PC-3 (cell line): ENCODE measurements at regions not wholly inside any gene's neighbourhood (a gene's known extent, or its start where the extent isn't known, plus 50 kb on each side); places are given as distances from the start of the nearest gene placed in this dataset.

Source experiments
- ATAC-seq: fragments of 200-7000 bp; cut with Tn5 transposase; 2 replicates; pipeline ENCODE4 v1.9.1; 2020; ENCODE audit warnings: mild to moderate bottlenecking, moderate library complexity
- BruUV-seq: library from RNA; stranded (reverse); fragments of 400-500 nt; replicated peaks from 2 replicates; lab custom pipeline; 2021; lab: Mats Ljungman, UMichigan
- CTCF ChIA-PET: fragments of 300-600 bp; sonication (Branson Sonifier 250); formaldehyde crosslinking; loops from one replicate; lab custom pipeline; 2022; ENCODE audit warnings: antibody characterized with exemption; lab: Charles Lee
- POLR2A ChIA-PET: fragments of 300-600 bp; sonication (Branson Sonifier 250); formaldehyde crosslinking; loops from one replicate; lab custom pipeline; 2022; ENCODE audit warnings: antibody characterized with exemption; ENCODE audit not compliant: unreplicated experiment; lab: Charles Lee
- DNase-seq: peaks from one replicate; pipeline ENCODE4 v3.0.0-alpha.2; 2015
- H2AFZ ChIP-seq: fragments of 300-600 bp; sonication (generic); 2 replicates; pipeline ENCODE4 v1.6.0; 2016; ENCODE audit warnings: antibody characterized with exemption, low read length
- H3F3A ChIP-seq: fragments of 300-600 bp; sonication (generic); one replicate; pipeline ENCODE4 v1.6.0; 2017; ENCODE audit warnings: antibody characterized with exemption, low read length, control low read depth, mild to moderate bottlenecking; ENCODE audit not compliant: unreplicated experiment
- H3K27ac ChIP-seq: fragments of 300-600 bp; sonication (generic); 2 replicates; pipeline ENCODE4 v1.5.1; 2016; ENCODE audit warnings: mild to moderate bottlenecking, low read length
- H3K27me3 ChIP-seq: fragments of 300-600 bp; sonication (generic); 2 replicates; pipeline ENCODE4 v1.6.1; 2016; ENCODE audit warnings: low read length, mixed read lengths
- H3K36me3 ChIP-seq: fragments of 300-600 bp; sonication (generic); 2 replicates; pipeline ENCODE4 v1.6.1; 2016; ENCODE audit warnings: low read depth, mixed run types, low read length, mixed read lengths
- H3K4me1 ChIP-seq: fragments of 300-600 bp; sonication (generic); 2 replicates; pipeline ENCODE4 v1.5.1; 2016; ENCODE audit warnings: low read length; ENCODE audit not compliant: insufficient read depth
- H3K4me2 ChIP-seq: fragments of 300-600 bp; sonication (generic); 2 replicates; pipeline ENCODE4 v1.6.0; 2016; ENCODE audit warnings: low read length
- H3K4me3 ChIP-seq: fragments of 300-600 bp; sonication (generic); 2 replicates; pipeline ENCODE4 v1.5.1; 2016; ENCODE audit warnings: mild to moderate bottlenecking, low read length, mixed read lengths
- H3K79me2 ChIP-seq: fragments of 300-600 bp; sonication (generic); 2 replicates; pipeline ENCODE4 v1.6.1; 2017; ENCODE audit warnings: low read length, mixed read lengths
- H3K9ac ChIP-seq: fragments of 300-600 bp; sonication (generic); 2 replicates; pipeline ENCODE4 v1.6.0; 2016; ENCODE audit warnings: mild to moderate bottlenecking, low read length
- H3K9me2 ChIP-seq: fragments of 300-600 bp; sonication (generic); replicated peaks from 2 replicates; pipeline ENCODE4 v1.6.1; 2016; ENCODE audit warnings: mixed run types, low read length, mixed read lengths
- H3K9me3 ChIP-seq: fragments of 300-600 bp; sonication (generic); 2 replicates; pipeline ENCODE4 v1.6.1; 2016; ENCODE audit warnings: low read length, mixed read lengths
- H4K20me1 ChIP-seq: fragments of 300-600 bp; sonication (generic); 2 replicates; pipeline ENCODE4 v1.6.1; 2016; ENCODE audit warnings: low read length, mixed read lengths
- CTCF ChIP-seq: fragments of 300-600 bp; sonication (generic); conservative IDR thresholded peaks from 2 replicates; pipeline ENCODE4 v1.5.1; 2017; ENCODE audit warnings: antibody characterized with exemption, low read depth, mild to moderate bottlenecking, low read length
- EZH2 ChIP-seq: fragments of 300-600 bp; sonication (generic); IDR thresholded peaks from one replicate; pipeline ENCODE4 v1.6.1; 2017; ENCODE audit warnings: antibody characterized with exemption, mild to moderate bottlenecking, low read length; ENCODE audit not compliant: unreplicated experiment
- EZH2phosphoT487 ChIP-seq: fragments of 300-600 bp; sonication (generic); IDR thresholded peaks from 2 replicates; pipeline ENCODE4 v1.6.1; 2018; ENCODE audit warnings: mild to moderate bottlenecking, antibody characterized with exemption, low read length, borderline replicate concordance
- intact Hi-C: fragments of 100-400 bp; cut with micrococcal nuclease; formaldehyde crosslinking; loops from 2 replicates; pipeline ENCODE4 v1.9.0; 2023

- Histone ChIP-seq H3K79me2 (no peaks in the 10 kb centered on the region), H3K9ac (no peak overlapping the region), H3K4me3 (no peak overlapping the region), H3K9me2 (no peaks in the 10 kb centered on the region), H3K9me3 (no peaks in the 10 kb centered on the region), H3K27me3 (no peaks in the 10 kb centered on the region), H3K36me3 (no peaks in the 10 kb centered on the region), H3F3A (no peaks in the 10 kb centered on the region), H3K4me2 (no peak overlapping the region), H3K27ac (no peak overlapping the region), H3K4me1 (peaks cover 53% of the 10 kb centered on the region), H4K20me1 (no peaks in the 10 kb centered on the region), H2AFZ (no peak overlapping the region)
- CTCF ChIA-PET = no interaction called here
- BruUV-seq = no TSS peak
- POLR2A ChIA-PET = no interaction called here
- DNase-seq (no peak), ATAC-seq (no peak)
- intact Hi-C loops = loop anchor here (2.0 to 10.0 kb wide), 2 partner anchors 189 to 283 kb away; no protein-coding TSS in a partner anchor
- TF ChIP-seq CTCF (no peak), EZH2 (no peak), EZH2phosphoT487 (no peak)
These were observed 197.1 kb upstream of the NLRP1 start for GRCh38 chr17:5781236-5781927.

- BruUV-seq = no TSS peak
- TF ChIP-seq EZH2 = no peak
- no peak for TF ChIP-seq EZH2phosphoT487
- Histone ChIP-seq H4K20me1 (no peaks in the 10 kb centered on the region), H3K4me2 (no peak overlapping the region), H3K79me2 (no peaks in the 10 kb centered on the region), H3K4me1 (peaks cover 52% of the 10 kb centered on the region), H3K9ac (no peak overlapping the region), H3K9me3 (no peaks in the 10 kb centered on the region), H3K27ac (no peak overlapping the region), H3K36me3 (no peaks in the 10 kb centered on the region), H3F3A (no peaks in the 10 kb centered on the region), H3K9me2 (no peaks in the 10 kb centered on the region), H3K4me3 (no peak overlapping the region), H2AFZ (no peak overlapping the region), H3K27me3 (no peaks in the 10 kb centered on the region)
- intact Hi-C loops = loop anchor here (10.0 kb wide), 1 partner anchor 282 kb away; no protein-coding TSS in a partner anchor
- POLR2A ChIA-PET = no interaction called here
- DNase-seq = no peak
- CTCF ChIA-PET = no interaction called here
- no peak for ATAC-seq
These were observed 199.0 kb upstream of the NLRP1 start for GRCh38 chr17:5783269-5783668.

DNA sequence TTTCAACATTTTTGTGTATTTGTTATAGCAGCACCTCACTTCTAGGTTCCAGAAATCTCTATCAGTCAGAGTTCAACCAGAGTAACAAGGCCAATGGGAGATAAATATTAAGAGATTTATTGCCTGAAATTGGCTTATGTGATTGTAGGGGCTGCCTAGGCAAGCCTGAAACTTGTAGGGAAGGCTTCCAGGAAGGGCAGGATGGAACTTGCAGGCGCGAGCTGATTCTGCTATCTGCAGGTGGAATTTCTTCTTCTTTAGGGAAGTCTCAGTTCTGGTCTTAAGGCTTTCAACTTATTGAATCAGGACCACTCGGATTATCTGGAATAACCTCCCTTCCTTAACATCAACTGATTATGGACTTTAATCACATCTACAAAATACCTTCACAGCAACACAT lies 199.5 kb upstream of the NLRP1 start:
- ChIA-PET CTCF (no interaction called here), POLR2A (no interaction called here)
- H3K27me3 ChIP-seq = no peaks in the 10 kb centered on the region

More for the DNA sequence above, 199.5 kb upstream of the NLRP1 start:
- Histone ChIP-seq H3K4me3 (no peak overlapping the region), H3K79me2 (no peaks in the 10 kb centered on the region), H4K20me1 (no peaks in the 10 kb centered on the region), H3K4me2 (no peak overlapping the region), H3F3A (no peaks in the 10 kb centered on the region), H3K9me2 (no peaks in the 10 kb centered on the region), H3K36me3 (no peaks in the 10 kb centered on the region), H2AFZ (no peak overlapping the region), H3K9me3 (no peaks in the 10 kb centered on the region), H3K9ac (peak overlapping the region; percentile 84; the same call in 1 of the 2 replicates), H3K27ac (peak overlapping the region; percentile 99), H3K4me1 (peaks cover 57% of the 10 kb centered on the region)
- ATAC-seq (no peak), DNase-seq (no peak)
- no TSS peak for BruUV-seq
- TF ChIP-seq EZH2phosphoT487 (no peak), CTCF (no peak), EZH2 (no peak)
- intact Hi-C loops = loop anchor here (2.0 to 10.0 kb wide), 2 partner anchors 49 to 281 kb away; no protein-coding TSS in a partner anchor
